OCI-LY7 (cell line): ENCODE measurements at regions not wholly inside any gene's neighbourhood (a gene's known extent, or its start where the extent isn't known, plus 50 kb on each side); places are given as distances from the start of the nearest gene placed in this dataset.

Source experiments
- BruUV-seq: library from RNA; stranded (reverse); fragments of 400-500 nt; replicated peaks from 2 replicates; lab custom pipeline; 2021; lab: Mats Ljungman, UMichigan
- CTCF ChIA-PET: fragments of 300-600 bp; sonication (Branson Sonifier 250); formaldehyde crosslinking; loops from one replicate; lab custom pipeline; 2022; ENCODE audit warnings: antibody characterized with exemption; ENCODE audit not compliant: unreplicated experiment; lab: Charles Lee
- POLR2A ChIA-PET: fragments of 300-600 bp; sonication (Branson Sonifier 250); formaldehyde crosslinking; loops from one replicate; lab custom pipeline; 2022; ENCODE audit warnings: antibody characterized with exemption; lab: Charles Lee
- DNase-seq: peaks from one replicate; pipeline ENCODE4 v3.0.0-alpha.2; 2015; ENCODE audit warnings: low spot score
- H2AFZ ChIP-seq: fragments of 200-600 bp; sonication (generic), shearing (Covaris generic); 2 replicates; pipeline ENCODE4 v1.6.1; 2014; ENCODE audit warnings: mild to moderate bottlenecking, antibody characterized with exemption, low read length, moderate library complexity
- H3K27ac ChIP-seq: fragments of 200-600 bp; sonication (generic); 2 replicates; pipeline ENCODE4 v1.5.1; 2014; ENCODE audit warnings: mixed run types, low read depth, mild to moderate bottlenecking, moderate library complexity, low read length, inconsistent platforms; ENCODE audit not compliant: poor library complexity, severe bottlenecking
- H3K36me3 ChIP-seq: fragments of 200-600 bp; sonication (generic); 2 replicates; pipeline ENCODE4 v1.6.1; 2014; ENCODE audit warnings: mild to moderate bottlenecking, antibody characterized with exemption, low read length, moderate library complexity, mixed read lengths; ENCODE audit not compliant: insufficient read depth
- H3K4me1 ChIP-seq: fragments of 200-600 bp; sonication (generic); 2 replicates; pipeline ENCODE4 v1.5.1; 2014; ENCODE audit warnings: mild to moderate bottlenecking, low read length; ENCODE audit not compliant: insufficient read depth, poor library complexity, severe bottlenecking
- H3K4me2 ChIP-seq: fragments of 200-600 bp; sonication (generic); 2 replicates; pipeline ENCODE4 v1.6.1; 2014; ENCODE audit warnings: mild to moderate bottlenecking, low read length
- H3K4me3 ChIP-seq: fragments of 200-600 bp; sonication (generic); 2 replicates; pipeline ENCODE4 v1.5.1; 2014; ENCODE audit warnings: mild to moderate bottlenecking, low read depth, low read length; ENCODE audit not compliant: poor library complexity, severe bottlenecking
- H3K79me2 ChIP-seq: fragments of 200-600 bp; sonication (generic); 2 replicates; pipeline ENCODE4 v1.6.1; 2016; ENCODE audit warnings: low read depth, mild to moderate bottlenecking, low read length, moderate library complexity, mixed read lengths; ENCODE audit not compliant: insufficient read depth
- H3K9me2 ChIP-seq: fragments of 200-600 bp; sonication (generic); 2 replicates; pipeline ENCODE4 v1.6.1; 2016; ENCODE audit warnings: mild to moderate bottlenecking, low read length, mixed read lengths; ENCODE audit not compliant: insufficient read depth
- H3K9me3 ChIP-seq: fragments of 200-600 bp; sonication (generic); 2 replicates; pipeline ENCODE4 v1.6.1; 2014; ENCODE audit warnings: mild to moderate bottlenecking, mixed run types, low read length, mixed read lengths
- H4K20me1 ChIP-seq: fragments of 200-600 bp; sonication (generic); 2 replicates; pipeline ENCODE4 v1.6.1; 2014; ENCODE audit warnings: mild to moderate bottlenecking, antibody characterized with exemption, low read length, moderate library complexity, mixed read lengths; ENCODE audit not compliant: insufficient read depth
- CTCF ChIP-seq: fragments of 200-600 bp; sonication (generic); conservative IDR thresholded peaks from 2 replicates; pipeline ENCODE4 v1.5.1; 2014; ENCODE audit warnings: mild to moderate bottlenecking, antibody characterized with exemption, low read length, moderate library complexity, mixed read lengths
- EZH2phosphoT487 ChIP-seq: fragments of 200-600 bp; sonication (generic); IDR thresholded peaks from 2 replicates; pipeline ENCODE4 v1.6.1; 2018; ENCODE audit warnings: low read depth, borderline replicate concordance, mild to moderate bottlenecking, mixed run types, antibody characterized with exemption, low read length, moderate library complexity, mixed read lengths
- intact Hi-C: fragments of 100-400 bp; cut with micrococcal nuclease; formaldehyde crosslinking; loops from one replicate; pipeline ENCODE4 v1.10.0; 2022; ENCODE audit not compliant: unreplicated experiment

DNA sequence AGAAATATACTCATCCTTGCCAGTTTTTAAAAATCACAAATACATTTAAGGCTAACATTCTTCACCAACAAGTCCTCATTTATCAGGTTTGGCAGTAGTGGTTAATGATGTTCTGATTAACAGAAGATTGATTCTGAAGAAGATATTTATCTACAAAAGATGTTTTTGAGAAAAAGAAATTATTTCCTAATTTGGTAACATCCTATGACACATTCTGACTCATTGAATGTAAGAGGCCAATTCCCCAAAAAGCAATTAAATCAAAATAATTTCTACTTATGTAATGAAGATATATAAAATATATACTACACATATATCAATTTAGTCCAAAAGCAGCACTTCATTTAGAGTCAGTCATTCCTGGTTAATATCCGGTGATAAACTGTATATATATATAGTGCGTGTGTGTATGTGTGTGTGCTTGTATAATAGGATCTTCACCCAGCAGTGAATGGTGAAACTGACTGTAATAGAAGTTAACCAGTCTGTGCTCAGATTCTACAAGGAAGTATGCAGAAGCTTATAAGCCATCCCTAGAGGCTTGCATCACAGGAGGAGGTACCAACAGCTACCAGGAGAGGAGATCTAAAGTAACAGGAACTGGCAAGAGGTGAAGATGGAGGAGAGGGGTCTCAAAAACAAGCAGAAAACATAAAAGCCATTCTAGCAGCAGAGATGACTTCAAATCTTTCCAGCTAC lies 82.9 kb upstream of the MARCKS start:
- Histone ChIP-seq H3K4me1 (no peaks in the 10 kb centered on the region), H3K4me3 (no peak overlapping the region), H3K36me3 (no peaks in the 10 kb centered on the region), H3K27ac (no peak overlapping the region), H2AFZ (no peak overlapping the region), H3K9me3 (no peaks in the 10 kb centered on the region), H3K79me2 (no peaks in the 10 kb centered on the region), H3K4me2 (no peak overlapping the region), H4K20me1 (no peaks in the 10 kb centered on the region), H3K9me2 (no peaks in the 10 kb centered on the region)
- ChIA-PET POLR2A (interaction anchor here (0.5 to 1.5 kb wide), 5 partner anchors 12 to 1231 kb away, joined by 3 to 5 read pairs (median 3); no protein-coding TSS in a partner anchor), CTCF (no interaction called here)
- TF ChIP-seq EZH2phosphoT487, result no peak
- no peak for TF ChIP-seq CTCF
- no TSS peak for BruUV-seq
- intact Hi-C loops, result no loop called here
- no peak for DNase-seq

- CTCF ChIA-PET, result no interaction called here
- H3K9me3 ChIP-seq, result no peaks in the 10 kb centered on the region
- BruUV-seq, result no TSS peak
These were observed 80.1 kb upstream of the MARCKS start for GRCh38 chr6:113776998-113777397.

More at GRCh38 chr6:113776998-113777397, 80.1 kb upstream of the MARCKS start:
- Histone ChIP-seq H3K27ac (no peak overlapping the region), H3K4me2 (no peak overlapping the region), H3K79me2 (no peaks in the 10 kb centered on the region), H3K9me2 (no peaks in the 10 kb centered on the region), H3K36me3 (no peaks in the 10 kb centered on the region), H3K4me3 (no peak overlapping the region), H2AFZ (no peak overlapping the region), H4K20me1 (no peaks in the 10 kb centered on the region), H3K4me1 (no peaks in the 10 kb centered on the region)
- TF ChIP-seq CTCF (no peak), EZH2phosphoT487 (no peak)
- POLR2A ChIA-PET, result no interaction called here
- intact Hi-C loops, result no loop called here
- DNase-seq, result no peak
